DMS53 (cell line): ENCODE measurements at regions not wholly inside any gene's neighbourhood (a gene's known extent, or its start where the extent isn't known, plus 50 kb on each side); places are given as distances from the start of the nearest gene placed in this dataset.

Source experiments
- DNase-seq: peaks from one replicate; lab custom pipeline; 2025; lab: John Stamatoyannopoulos, UW

DNA sequence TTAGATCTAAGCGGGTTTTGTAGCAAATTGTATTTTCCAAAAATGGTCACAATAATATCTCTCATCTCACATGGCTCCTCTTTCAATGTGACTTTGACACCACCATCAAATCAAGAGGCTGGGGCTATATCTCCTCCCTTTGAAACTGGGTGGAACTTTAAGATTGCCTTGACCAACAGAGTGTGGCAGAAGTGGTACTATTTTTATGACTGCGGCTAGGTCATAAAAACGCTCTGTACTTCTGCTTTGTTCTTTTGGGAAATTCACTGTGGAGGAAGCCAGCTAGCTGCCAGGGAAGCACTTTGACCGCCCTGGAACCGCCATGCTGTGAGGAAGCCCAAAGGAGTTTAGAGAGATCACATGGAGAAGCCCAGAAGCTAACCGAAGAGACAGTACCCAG lies 50.7 kb upstream of the ACOT11 start:
- DNase-seq, result no peak

DNA sequence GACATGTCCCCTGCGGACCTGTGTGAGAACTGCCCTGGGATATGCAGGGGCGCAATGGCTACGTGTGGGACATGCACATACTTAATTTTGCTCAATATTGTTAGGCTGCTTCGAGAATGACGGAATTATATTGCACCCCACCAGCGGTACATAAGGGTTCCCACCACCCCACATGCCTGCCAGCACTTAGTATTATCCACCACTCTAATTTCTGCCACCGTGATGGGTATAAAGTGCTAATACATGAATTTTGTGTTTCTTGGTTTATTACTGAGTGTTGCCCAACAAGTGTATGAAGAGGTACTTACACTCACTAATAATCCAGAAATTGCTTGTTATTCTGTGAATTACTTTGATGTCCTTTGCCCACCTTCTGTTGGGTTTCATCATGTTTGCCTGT lies 52.1 kb upstream of the ACOT11 start:
- no peak for DNase-seq

DNA sequence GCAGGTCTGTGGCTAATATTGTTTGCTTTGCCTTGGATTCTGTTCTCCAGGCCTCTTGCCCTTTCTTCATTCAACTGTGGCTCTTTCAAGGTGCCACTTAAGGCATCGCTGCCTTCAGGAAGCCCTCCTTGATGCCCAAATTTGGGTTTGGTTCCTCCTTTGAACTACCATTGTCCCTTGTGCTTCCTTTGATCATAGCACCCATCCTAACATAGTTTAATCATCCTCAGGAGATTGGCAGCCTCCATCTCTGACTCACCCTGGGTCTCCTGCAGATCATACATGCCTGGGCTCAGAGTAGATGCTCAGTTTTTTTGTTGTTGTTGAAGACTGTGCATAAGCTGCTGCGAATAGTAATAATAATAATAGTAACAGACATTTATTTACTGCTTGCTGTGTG lies 54.4 kb upstream of the ACOT11 start:
- DNase-seq, result no peak

DNA sequence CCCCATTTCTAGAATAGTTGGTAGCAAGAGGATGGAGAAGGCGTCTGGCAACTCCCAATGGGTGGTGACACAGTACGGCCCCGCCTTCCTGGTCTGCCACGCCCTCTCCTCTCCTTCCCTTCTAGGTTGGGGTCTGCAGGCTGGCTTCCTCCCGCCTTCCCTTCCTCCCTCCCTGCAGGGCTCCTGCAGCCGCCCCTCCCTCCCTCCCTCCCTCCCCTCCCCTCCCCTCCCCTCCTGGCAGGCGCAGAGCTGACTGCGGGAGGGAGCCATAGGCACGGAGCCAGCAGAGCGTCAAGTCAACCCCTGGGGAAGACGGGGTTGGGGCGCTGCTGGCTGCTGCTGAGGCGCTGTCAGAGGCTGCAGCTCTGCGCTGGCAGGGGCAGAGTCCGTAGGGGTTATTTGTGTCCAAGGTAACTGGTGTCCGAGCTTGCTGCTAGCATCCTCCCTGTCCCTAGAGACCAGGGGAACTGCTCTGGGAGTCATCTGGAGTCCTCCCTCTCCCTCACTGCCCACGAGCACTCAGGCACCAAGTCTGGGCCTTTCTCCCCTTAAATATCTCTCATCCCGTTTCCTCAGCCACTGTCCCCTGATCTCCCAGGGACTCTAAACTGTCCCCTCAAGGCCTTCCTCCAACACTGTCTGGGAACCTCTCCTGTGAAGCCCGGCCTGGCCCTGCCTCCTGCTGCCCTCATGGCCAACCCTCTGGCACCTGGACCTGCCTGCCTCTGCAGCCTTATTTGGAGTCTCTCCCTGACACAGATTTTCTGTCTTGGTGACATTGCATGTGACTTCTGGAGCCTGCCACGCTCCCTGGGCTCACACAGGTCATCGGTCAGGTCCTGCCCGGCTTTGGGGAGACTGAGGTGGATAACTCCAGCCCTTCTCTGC lies 57.4 kb upstream of the ACOT11 start:
- DNase-seq, result peak; percentile 64

DNA sequence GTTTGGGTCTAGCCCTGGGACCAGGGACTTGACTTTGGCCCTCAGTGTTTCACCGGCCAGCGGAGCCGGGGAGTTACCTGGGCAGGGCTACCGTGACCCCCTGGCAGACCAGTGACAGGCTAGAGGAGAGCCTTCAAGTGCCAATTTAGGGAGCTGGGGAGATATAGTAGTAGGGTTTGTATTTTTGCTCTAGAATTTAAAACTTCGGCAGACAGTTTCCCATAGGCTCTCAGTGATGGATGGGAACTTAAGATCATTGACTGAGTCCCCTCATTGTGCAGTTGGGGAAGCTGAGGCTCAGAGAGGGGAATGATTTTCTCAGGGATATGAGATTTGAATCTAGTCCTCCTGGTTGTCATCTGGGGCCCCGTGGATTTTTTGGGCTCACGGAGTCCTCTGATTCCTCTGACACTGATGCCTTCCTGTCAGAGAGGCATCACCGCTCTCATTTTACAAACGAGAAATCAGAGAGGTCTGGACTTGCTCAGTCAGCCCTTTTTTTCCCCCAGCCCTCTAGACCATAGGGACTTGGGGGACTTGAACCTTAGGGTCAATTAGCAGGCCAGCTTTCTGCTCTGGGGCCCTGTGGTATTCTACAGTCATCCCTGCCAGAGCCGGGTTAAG lies 58.3 kb upstream of the ACOT11 start:
- no peak for DNase-seq

DNA sequence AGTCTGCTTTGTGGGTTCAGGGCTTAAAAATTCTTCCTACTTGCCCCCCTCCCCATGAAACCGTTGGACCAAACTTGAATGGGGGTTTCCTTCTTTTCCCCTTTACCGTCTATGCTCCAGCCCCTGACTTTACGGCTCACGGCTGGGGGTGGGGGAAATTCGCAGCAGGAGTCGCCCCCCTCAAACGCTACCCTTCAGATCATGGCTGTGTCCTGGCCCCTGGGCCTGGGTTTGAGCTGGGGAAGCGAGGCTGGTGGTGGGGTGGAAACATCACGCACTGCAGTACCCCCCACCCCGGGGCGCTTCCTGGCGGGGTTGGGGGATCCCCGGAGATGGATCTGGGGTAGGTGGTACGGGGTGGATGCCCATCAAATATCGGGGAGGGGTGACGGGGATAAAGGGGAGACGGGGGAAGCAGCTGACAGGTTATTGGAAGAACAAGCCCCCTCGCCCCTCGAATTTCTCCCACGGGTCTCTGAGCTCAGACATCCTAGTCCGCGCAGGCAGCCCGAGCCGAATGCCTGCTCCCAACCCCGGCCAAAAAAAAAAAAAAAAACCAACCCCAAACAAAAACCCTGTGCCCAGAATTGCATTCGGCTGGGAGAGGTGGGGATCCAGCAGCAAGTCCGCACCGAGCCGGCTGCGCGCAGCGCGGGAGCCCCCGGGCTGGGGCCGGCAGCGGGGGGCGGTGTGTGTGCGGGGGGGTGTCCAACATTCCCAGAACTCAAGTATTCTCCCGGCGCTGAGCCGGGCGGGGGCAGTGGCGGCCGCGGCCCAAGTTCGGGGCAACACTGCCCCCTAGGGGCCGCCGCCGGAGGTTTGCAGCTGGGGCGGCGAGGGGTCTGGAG lies 59.0 kb upstream of the ACOT11 start:
- DNase-seq, result peak; percentile 92

DNA sequence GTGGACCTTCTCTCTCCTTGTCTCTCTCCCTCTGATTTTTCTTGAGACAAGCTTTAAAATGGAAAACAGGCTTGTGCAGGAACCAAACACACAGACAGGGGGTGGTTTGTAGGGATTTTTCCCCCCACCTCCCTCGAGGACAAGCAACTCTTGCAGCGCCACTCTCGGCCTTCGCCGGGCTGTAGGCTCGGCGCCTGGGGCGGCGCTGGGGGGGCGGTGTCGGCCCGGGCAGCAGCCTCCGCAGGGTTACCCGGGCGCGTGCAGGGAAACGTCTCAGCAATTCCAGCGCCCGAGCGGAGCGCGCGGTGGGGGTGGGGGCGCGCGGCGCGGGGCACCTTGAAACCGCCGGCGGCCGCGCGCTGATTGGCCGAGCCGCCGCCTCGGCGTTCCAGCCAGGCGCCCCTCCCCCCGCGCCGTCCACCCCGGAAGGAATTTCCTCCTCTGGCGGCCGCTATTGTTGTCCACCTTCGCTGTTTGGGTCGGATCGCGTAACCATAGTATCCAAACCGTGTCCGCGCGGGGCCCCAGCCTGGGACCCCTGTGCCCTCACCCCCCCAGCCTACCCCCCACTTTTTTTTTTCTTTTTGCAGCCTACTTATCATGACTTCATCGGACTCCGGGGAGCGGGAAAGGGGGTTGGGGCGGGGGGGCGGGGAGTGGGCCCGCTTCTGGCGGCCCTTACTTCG lies 59.8 kb upstream of the ACOT11 start:
- peak; percentile 99 for DNase-seq

DNA sequence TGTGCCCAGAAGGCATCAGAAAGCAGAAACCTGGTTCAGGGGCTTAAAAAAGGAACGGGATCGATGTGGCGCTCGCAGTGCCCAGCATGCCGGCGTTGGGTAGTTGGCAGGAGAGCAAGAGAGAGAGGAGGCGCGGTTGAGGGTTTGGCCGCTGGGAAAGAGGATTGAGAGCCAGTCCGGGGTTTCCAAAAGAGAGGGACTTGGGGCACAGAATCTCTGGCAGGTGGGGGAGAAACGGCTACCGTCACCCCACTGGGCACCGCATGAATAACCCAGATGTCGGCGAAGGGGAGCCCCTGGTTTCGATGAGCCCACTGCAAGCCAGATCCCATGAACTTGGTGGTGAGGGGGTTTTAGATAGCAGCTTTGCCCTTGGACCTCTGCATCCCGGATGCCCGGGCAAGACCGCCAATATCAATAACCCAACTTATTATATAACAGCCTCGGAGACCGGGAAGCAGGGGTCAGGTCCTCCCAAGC lies 60.4 kb upstream of the ACOT11 start:
- DNase-seq, result peak; percentile 80

DNA sequence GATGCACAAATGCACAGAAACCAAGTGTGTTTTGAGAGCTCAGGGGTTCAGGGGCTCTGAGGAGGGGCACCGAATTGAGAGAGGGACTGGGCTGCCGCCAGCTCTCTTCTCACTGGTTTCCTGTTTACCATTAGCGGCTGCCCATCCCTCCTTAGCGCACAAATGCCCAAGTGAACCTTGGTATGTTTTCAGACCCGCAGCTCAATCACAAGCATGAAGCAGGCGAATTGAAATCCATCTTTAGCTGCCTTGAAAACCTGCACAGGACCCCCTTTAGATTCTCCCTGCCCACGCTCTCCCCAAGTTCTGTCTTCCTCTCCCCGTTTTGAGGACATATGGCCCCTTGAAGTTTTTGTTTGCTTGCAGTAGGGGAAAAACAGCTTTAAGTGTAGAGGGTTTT lies 61.1 kb upstream of the ACOT11 start:
- peak; percentile 66 for DNase-seq

DNA sequence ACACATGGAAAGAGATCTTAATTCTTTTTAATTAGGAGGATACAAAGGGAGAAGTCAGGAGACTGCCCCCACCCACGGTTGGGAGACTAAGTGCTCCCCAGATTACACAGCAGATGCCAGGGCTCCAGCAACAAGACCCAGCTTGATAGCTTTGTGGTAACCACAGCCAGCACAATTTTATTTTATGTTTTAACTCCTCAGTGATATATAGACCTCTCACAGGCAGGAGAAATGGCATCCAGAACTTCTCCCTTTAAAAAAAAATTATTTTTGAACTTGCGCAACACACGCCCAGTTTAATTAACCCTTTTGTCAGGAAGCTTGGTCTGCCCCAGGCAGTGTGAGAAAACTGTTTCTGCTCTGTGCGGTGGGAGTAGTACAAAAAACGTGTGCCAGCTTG lies 62.6 kb upstream of the ACOT11 start:
- DNase-seq, result no peak

DNA sequence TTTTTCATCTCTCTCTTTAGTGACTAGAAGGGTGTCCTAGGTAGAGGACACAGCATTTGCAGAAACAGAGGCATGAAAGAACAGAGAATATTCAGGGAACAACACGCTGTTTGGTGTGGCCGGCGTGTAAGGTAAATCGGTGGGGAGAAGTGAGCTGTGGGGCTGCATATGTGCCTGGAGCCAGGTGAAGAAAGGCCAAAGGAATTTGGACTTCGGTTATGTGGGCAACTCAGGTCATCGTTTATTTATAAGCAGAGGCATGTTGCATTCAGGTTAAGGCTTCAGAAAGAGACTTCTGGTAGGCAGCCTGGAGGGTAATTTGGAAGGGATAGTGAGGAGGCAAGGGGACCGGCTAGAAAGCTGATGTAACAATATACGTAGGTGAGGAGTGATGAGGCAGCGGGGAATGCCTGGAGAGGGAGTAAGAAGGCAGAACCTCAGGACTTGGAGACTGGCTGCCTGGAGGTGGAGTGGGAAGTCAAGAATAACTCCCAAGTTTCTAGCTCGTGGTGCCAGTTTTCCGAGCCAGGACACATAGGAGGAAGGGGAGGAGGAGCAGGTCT lies 64.1 kb upstream of the ACOT11 start:
- DNase-seq, result no peak

DNA sequence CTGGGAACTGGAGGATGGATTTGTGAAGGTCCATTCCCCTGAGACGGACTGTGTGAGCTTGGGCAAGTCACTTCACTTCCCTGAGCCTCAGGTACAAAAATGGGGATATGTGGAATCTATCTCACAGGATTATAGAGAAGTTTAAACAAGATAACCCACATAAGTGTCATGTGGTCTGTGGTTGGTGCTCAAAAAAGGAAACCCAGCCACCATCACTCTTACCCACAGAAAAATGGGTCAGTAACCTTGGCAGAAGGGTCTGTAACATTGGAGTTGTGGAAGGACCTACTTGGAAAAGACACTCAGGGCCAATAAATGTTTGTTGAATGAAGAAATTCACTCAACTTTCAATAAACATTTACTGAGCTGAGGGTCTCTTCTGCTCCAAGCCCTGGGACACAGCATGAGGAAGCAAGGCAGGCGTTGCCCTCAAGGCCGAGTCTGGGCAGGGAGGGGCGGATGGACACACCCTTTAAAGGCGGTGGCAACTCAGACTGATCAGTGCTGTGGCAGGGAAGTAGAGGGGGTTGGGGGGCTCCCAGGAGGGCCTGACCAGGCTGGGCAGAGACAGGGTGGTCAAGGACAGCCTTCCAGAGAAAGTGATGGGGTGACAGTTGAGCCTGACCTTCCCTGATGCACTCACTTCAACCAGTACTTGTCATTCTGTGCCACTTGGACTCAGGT lies 66.7 kb upstream of the ACOT11 start:
- DNase-seq, result no peak

DNA sequence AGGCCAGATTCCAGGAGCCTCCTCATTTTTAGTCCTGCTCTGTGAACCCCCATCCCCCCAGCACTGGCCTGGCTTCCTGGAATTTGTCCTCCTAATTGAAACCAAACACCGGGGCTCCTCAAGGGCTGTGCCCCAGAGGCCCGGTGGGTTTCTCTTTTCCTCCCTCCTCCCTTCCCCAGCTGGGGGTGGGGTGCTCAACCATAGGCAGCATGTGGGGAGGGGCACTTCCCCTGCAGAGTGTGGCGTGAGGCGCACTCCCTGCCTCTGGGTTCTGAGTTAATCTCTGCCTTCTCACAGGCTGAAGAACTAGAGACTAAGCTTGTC lies 67.5 kb upstream of the ACOT11 start:
- no peak for DNase-seq

DNA sequence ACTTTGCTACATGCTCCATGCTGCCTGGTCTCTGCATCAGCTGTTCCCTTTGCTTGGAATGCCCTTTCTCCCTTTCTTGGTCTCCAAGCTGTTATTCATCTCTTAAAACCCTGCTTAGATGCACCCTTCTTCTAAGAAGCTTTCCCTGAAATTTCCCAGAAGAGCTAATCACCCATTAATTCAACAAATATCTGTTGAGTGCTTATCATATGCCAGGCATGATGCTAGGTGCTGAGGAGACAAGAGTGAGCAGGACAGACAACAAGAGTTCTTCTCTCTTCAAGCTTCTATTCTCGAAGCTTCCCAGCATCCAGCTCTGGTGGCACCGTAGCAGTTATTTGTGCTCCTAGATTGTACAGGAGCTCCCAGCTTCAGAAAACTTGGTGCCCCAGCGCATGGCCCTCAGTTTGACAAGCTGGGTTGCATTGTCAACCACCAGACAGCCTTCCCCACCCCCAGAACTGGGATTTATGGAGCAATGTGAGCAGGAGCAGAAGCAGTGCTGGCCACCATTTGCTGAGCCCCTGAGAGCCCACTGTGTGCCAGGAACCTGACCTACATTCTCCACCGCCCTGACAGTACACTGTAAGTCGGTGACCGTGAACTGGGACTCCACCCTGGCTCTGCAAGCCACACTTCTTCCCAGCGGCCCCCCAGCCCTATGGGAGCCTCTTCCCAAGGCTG lies 68.0 kb upstream of the ACOT11 start:
- no peak for DNase-seq

DNA sequence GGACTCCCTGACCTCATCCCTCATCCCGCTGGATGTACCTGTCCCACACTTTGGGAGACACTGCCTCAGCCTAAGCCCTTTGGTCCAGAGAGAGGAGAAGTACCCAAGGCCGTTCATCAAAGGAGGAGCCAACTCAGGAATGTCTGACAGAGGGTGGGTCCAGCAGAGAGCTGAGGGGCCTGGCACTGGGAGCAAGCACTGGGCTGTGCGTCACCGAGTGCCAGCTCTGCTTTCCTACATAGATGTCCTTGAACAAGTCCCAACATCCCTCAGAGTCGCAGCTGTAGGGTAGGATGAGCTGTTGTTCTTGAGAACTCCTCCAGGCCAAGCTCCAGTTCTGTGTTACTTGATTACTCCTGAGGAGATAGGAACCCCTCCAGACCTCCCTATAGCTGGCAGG lies 68.8 kb upstream of the ACOT11 start:
- DNase-seq, result no peak

DNA sequence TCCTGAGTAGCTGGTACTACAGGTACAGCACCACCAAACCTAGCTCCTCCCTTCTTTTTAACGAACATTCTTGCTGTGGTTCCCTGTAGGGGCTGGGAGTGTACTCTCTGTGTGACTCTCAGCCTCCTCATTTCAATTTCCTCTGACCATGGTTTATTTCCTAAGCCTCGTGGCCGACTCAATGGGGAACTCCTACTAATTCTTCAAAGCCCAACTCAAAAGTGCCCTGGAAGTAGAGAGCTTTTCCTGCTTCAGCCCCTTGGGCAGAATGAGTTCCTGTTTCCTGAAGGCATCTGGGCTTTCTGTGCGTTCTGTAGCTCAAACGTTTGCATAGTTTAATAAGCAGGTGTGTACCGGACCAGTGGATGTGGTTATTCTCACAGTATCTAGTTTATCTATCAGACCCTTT lies 70.9 kb upstream of the ACOT11 start:
- no peak for DNase-seq

DNA sequence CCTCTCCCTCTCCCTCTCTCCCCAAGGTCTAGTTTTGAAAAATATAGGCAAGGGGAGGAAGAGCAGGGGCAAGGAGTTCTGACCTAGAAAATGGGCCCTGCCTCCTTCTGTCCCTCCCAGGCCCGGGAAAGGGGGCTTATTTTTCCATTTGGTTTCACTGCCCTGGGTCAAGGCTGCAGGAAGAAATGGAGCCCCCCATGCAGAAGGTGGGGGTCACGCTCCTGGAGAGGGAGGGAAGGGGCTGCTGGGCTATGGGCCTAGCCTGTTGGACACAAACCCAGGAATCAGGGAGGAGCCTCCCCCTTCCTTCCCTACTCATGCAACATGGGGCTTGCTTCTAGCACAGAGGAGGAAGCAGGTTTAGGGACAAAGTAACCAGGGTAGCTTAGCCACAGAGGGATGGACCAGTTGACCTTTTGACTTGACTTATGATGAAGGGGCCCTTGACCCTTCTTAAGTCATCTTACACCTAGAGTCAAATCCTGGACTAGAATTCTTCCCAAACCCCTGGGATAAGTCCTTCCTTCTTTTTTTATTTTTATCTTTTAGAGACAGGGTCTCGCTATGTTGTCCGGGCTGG lies 70.4 kb upstream of the SSBP3 start:
- no peak for DNase-seq

DNA sequence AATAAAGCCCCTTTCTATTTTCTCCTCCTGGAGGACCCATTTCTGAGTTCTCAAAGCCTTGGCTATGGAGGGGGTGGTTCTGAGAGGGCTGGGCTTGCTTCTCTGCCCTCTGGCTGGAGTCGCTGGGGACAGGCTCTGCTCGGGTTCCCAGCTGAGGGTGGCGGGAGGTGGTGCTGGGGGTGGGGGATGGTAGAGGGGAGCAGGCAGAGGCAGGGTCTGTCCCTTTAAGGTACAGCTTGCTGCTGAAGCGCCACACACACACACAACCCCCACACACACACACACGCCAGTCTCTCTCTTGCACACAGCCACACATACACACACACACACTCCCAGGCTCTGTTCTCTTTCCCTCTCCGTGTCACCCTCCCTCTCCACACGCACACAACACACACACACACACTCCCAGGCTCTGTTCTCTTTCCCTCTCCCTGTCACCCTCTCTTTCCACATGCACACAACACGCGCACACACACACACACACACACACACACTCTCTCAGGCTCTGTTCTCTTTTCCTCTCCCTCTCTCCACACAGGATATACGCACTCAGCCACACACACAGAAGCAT lies 69.8 kb upstream of the SSBP3 start:
- DNase-seq, result peak; percentile 57

DNA sequence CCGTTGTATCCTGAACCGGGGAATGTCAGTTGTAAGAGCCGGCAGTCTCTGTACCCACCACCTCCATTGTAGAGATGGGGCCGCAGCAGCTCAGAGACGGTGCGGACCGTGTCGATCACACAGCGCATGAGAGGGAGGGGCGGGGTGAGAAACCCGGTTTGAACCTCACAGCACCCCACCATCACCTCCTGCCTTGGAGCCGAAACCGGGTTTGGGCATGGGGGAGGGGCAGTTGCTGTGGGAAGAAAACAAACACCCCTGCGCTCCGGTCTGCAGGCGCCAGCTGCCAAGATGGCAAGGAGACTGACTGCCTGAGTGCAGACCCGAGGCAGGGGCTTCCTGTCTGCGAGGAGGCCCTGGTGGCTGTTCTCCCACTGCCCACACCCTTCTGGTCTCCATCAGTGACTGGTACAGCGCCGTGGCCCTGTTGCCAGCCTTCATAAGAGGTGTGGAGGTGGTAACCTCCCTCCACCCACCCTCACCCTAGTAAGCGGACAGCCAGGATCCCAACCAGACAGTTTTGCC lies 69.2 kb upstream of the SSBP3 start:
- peak; percentile 76 for DNase-seq
